Right lobe of liver (tissue), 4 donors: ENCODE measurements at regions not wholly inside any gene's neighbourhood (a gene's known extent, or its start where the extent isn't known, plus 50 kb on each side); places are given as distances from the start of the nearest gene placed in this dataset.

Experiments used
- CTCF ChIP-seq, 4 donors: fragments of 200-600 bp in 3 of 4; fragments of 450-650 bp in 1 of 4; IDR thresholded peaks; one replicate each; pipeline versions ENCODE4 v1.5.1 to v1.8.0; 2016 to 2022; ENCODE audit warnings: antibody characterized with exemption in 4 of 4, mild to moderate bottlenecking in 2 of 4
- POLR2A ChIP-seq: fragments of 450-650 bp; IDR thresholded peaks from one replicate; pipeline ENCODE4 v1.6.1; 2017; ENCODE audit warnings: antibody characterized with exemption, mild to moderate bottlenecking
- donor health status: DM: no; HTN: no; CAD: no.
- donor health status: DM: no; HTN: no; CAD: no.
- donor health status: DM: no; HTN: yes; CAD: no.

DNA sequence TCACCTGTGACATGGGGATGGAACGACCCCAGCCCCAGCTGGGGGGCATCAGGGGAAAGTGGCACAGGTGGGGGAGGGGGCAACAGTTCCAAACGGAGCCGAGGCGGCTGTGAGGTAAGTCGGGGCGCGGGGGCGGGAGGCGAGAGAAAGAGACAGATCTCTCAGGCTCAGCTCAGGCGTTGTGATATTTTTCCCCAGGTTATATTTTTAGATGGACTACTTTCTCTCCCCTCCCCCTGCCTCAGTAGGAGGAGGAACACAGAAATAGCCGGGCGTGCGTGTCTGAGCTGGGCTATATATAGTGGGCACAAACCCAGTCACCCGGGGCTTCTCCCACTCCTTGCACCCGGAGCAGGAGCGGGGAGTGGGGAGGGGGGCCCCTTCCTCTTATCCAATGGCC lies 91.0 kb upstream of the LINGO1 start:
- TF ChIP-seq CTCF (IDR thresholded peaks at IDR 0.05) (no peak), POLR2A (no peak)
